ENCODE measurements at regions not wholly inside any gene's neighbourhood (a gene's known extent, or its start where the extent isn't known, plus 50 kb on each side); places are given as distances from the start of the nearest gene placed in this dataset.

DNA sequence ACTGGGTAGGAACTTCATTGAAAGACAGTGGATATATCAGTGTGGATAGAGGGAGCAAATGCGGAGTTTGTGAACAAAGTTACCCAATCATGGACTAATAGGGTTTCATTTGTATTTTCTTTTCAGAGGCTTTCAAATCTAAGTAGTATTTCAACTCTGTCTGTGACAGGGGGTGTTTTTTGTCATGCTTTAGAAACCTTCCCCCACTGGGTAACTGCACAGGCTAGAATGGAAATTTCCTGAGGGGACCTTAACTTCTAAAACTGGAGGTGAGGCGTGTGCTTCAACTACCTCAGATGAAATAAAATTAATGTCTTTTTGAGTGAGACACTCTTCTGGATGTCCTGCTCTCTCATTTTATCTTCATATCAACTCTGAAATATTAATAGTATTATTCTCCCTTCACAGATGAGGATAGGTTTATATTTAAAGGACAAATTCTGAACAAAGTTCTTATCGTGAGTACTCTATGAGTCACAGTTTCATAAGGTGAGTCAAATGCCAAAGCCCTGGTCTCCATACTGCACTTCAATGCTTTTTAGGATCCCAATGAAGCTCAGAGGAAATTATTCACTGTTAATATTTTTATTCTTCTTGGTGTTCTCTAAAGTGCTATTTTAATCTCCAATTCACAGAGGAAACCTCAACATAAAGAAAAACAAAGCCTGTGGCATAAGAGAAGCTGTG is 770.6 kb downstream of the CCSER2 start:
- in situ Hi-C loops (cut with MboI; ENCODE audit: low sequenced_read_pairs, unreplicated experiment) = no loop called here
- DNase-seq (ENCODE audit: low spot score) = no peak
- TF ChIP-seq, protein P1, sequence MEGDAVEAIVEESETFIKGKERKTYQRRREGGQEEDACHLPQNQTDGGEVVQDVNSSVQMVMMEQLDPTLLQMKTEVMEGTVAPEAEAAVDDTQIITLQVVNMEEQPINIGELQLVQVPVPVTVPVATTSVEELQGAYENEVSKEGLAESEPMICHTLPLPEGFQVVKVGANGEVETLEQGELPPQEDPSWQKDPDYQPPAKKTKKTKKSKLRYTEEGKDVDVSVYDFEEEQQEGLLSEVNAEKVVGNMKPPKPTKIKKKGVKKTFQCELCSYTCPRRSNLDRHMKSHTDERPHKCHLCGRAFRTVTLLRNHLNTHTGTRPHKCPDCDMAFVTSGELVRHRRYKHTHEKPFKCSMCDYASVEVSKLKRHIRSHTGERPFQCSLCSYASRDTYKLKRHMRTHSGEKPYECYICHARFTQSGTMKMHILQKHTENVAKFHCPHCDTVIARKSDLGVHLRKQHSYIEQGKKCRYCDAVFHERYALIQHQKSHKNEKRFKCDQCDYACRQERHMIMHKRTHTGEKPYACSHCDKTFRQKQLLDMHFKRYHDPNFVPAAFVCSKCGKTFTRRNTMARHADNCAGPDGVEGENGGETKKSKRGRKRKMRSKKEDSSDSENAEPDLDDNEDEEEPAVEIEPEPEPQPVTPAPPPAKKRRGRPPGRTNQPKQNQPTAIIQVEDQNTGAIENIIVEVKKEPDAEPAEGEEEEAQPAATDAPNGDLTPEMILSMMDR (IDR thresholded peaks at IDR 0.05; ENCODE audit: borderline replicate concordance, control extremely low read depth, extremely low read depth, insufficient read depth, missing control alignments) = no peak

- in situ Hi-C loops (cut with MboI; ENCODE audit: low sequenced_read_pairs, unreplicated experiment) = no loop called here
- no peak for DNase-seq (ENCODE audit: low spot score)
- TF ChIP-seq, protein P1 (IDR thresholded peaks at IDR 0.05; ENCODE audit: borderline replicate concordance, control extremely low read depth, extremely low read depth, insufficient read depth, missing control alignments) = no peak
Observed at GRCh38 chr10:85100495-85100894, 772.1 kb downstream of the CCSER2 start.

- in situ Hi-C loops (cut with MboI; ENCODE audit: low sequenced_read_pairs, unreplicated experiment) = no loop called here
- DNase-seq (ENCODE audit: low spot score) = no peak
- TF ChIP-seq, protein P1 (IDR thresholded peaks at IDR 0.05; ENCODE audit: borderline replicate concordance, control extremely low read depth, extremely low read depth, insufficient read depth, missing control alignments) = no peak
Observed at GRCh38 chr10:85105614-85106255, 777.3 kb downstream of the CCSER2 start.

DNA sequence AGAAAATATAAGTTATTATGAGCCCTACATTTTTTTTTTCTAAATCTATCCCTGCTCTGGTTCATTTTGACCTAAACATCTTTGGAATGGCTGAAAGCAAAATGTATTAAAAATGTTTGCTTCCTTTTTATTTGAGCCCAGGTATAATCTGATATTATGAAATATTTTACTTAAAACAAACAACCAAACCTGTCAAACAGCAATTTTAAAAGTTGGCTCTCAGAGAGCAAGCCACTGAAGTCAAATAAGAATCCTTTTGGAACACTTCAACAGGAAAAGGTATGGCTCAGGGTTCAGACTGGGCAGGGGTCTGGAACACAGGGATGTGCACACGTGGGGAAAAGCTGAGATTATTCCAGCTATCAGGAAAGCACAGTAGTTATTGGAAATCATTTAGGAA is 782.9 kb downstream of the CCSER2 start:
- no peak for DNase-seq (ENCODE audit: low spot score)
- in situ Hi-C loops (cut with MboI; ENCODE audit: low sequenced_read_pairs, unreplicated experiment) = no loop called here

DNA sequence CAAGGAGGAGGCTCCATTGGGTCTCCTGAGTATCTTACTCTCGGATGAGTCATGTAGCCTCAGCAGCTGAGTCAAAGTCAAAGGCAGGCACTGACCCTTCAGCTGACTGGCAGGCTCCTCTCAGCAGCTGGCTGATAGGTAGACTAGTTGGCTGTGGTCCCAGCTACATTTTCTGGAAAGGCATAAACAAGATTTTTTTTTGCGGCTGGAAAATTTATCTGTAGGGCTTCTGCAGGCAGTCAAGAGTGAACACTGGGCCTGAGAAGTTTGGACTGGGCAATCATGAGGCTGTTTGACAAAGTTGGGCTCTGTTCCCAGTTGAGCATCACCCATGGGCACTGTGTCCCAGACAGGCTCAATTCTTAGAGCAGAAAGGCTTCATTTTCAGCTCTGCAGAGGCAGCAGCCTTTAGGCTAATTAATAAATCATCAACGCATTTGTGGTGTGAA is 796.2 kb downstream of the CCSER2 start:
- in situ Hi-C loops (cut with MboI; ENCODE audit: low sequenced_read_pairs, unreplicated experiment) = no loop called here
- no peak for DNase-seq (ENCODE audit: low spot score)
- TF ChIP-seq, protein P1 (IDR thresholded peaks at IDR 0.05; ENCODE audit: borderline replicate concordance, control extremely low read depth, extremely low read depth, insufficient read depth, missing control alignments) = no peak

More for the DNA sequence above, 782.9 kb downstream of the CCSER2 start:
- TF ChIP-seq, protein P1 (IDR thresholded peaks at IDR 0.05; ENCODE audit: borderline replicate concordance, control extremely low read depth, extremely low read depth, insufficient read depth, missing control alignments) = no peak

GRCh38 chr10:85137253-85137652 is 808.9 kb downstream of the CCSER2 start:
- TF ChIP-seq, protein P1 (IDR thresholded peaks at IDR 0.05; ENCODE audit: borderline replicate concordance, control extremely low read depth, extremely low read depth, insufficient read depth, missing control alignments) = no peak
- no peak for DNase-seq (ENCODE audit: low spot score)
- in situ Hi-C loops (cut with MboI; ENCODE audit: low sequenced_read_pairs, unreplicated experiment) = no loop called here

Measured in GM13976 (cell line).